WTC11 (cell line): ENCODE measurements at regions not wholly inside any gene's neighbourhood (a gene's known extent, or its start where the extent isn't known, plus 50 kb on each side); places are given as distances from the start of the nearest gene placed in this dataset.

Experiments
- ATAC-seq: fragments of 200-7000 bp; cut with Tn5 transposase; 2 replicates; pipeline ENCODE4 v1.10.0; 2021; ENCODE audit warnings: mild to moderate bottlenecking, moderate library complexity
- CTCF ChIA-PET: fragments of 300-600 bp; sonication (Branson Sonifier 250); formaldehyde crosslinking; loops from one replicate; lab custom pipeline; 2021; ENCODE audit warnings: antibody characterized with exemption; lab: Charles Lee
- POLR2A ChIA-PET: fragments of 350-600 bp; sonication (Branson Sonifier 250); formaldehyde crosslinking; loops from one replicate; lab custom pipeline; 2021; ENCODE audit warnings: antibody characterized with exemption; lab: Charles Lee
- DNase-seq: peaks from one replicate; pipeline ENCODE4 v3.0.0; 2021; ENCODE audit warnings: low spot score
- H3K27ac Mint-ChIP-seq: 2 replicates; pipeline ENCODE4 v1.8.0; 2021; ENCODE audit warnings: mixed read lengths
- H3K27me3 Mint-ChIP-seq: 2 replicates; pipeline ENCODE4 v1.8.0; 2021; ENCODE audit warnings: low read depth, mild to moderate bottlenecking, moderate library complexity, mixed read lengths
- H3K36me3 Mint-ChIP-seq: 2 replicates; pipeline ENCODE4 v1.8.0; 2021; ENCODE audit warnings: mixed read lengths
- H3K4me1 Mint-ChIP-seq: 2 replicates; pipeline ENCODE4 v1.8.0; 2022; ENCODE audit warnings: mixed read lengths
- H3K4me3 Mint-ChIP-seq: 2 replicates; pipeline ENCODE4 v1.8.0; 2021; ENCODE audit warnings: mild to moderate bottlenecking, moderate library complexity, mixed read lengths
- H3K9me3 Mint-ChIP-seq: 2 replicates; pipeline ENCODE4 v1.8.0; 2021; ENCODE audit warnings: mixed read lengths
- AR ChIP-seq: fragments of 250-450 bp; sonication (Bioruptor Pico); IDR thresholded peaks from 2 replicates; pipeline ENCODE4 v1.9.0; 2021; ENCODE audit warnings: mild to moderate bottlenecking
- ARID4B ChIP-seq: sonication (generic); formaldehyde crosslinking; IDR thresholded peaks from 2 replicates; pipeline ENCODE4 v1.8.0; 2023; ENCODE audit warnings: missing genetic modification reagents, mild to moderate bottlenecking, borderline replicate concordance
- CREB1 ChIP-seq: sonication (generic); formaldehyde crosslinking; IDR thresholded peaks from 2 replicates; pipeline ENCODE4 v1.8.0; 2023; ENCODE audit warnings: mild to moderate bottlenecking, missing genetic modification reagents
- FOXK1 ChIP-seq: sonication (generic); formaldehyde crosslinking; IDR thresholded peaks from 2 replicates; pipeline ENCODE4 v1.8.0; 2022; ENCODE audit warnings: mild to moderate bottlenecking, moderate library complexity, missing genetic modification reagents
- GABPB1 ChIP-seq: sonication (generic); formaldehyde crosslinking; IDR thresholded peaks from 2 replicates; pipeline ENCODE4 v1.8.1; 2023; ENCODE audit warnings: mild to moderate bottlenecking, missing genetic modification reagents
- IRF1 ChIP-seq: sonication (generic); formaldehyde crosslinking; IDR thresholded peaks from 2 replicates; pipeline ENCODE4 v1.8.0; 2023; ENCODE audit warnings: missing genetic modification reagents
- JAZF1 ChIP-seq: fragments of 250-450 bp; sonication (Bioruptor Pico); IDR thresholded peaks from 2 replicates; pipeline ENCODE4 v1.9.0; 2021; ENCODE audit warnings: moderate library complexity, mild to moderate bottlenecking, inconsistent platforms
- NR1H2 ChIP-seq: sonication (generic); formaldehyde crosslinking; IDR thresholded peaks from 2 replicates; pipeline ENCODE4 v1.9.0; 2021; ENCODE audit warnings: mild to moderate bottlenecking, moderate library complexity, missing genetic modification reagents
- PRDM15 ChIP-seq: sonication (generic); formaldehyde crosslinking; IDR thresholded peaks from 2 replicates; pipeline ENCODE4 v1.8.0; 2022; ENCODE audit warnings: missing genetic modification reagents
- PRRX2 ChIP-seq: fragments of 250-450 bp; sonication (Bioruptor Pico); IDR thresholded peaks from 2 replicates; pipeline ENCODE4 v1.8.0; 2021; ENCODE audit warnings: mild to moderate bottlenecking
- RORB ChIP-seq: fragments of 250-450 bp; sonication (Bioruptor Pico); IDR thresholded peaks from 2 replicates; pipeline ENCODE4 v1.9.0; 2021; ENCODE audit warnings: mild to moderate bottlenecking
- TCF7 ChIP-seq: sonication (generic); formaldehyde crosslinking; IDR thresholded peaks from 2 replicates; pipeline ENCODE4 v1.8.0; 2022; ENCODE audit warnings: mild to moderate bottlenecking, low read depth, missing genetic modification reagents, moderate library complexity
- USF1 ChIP-seq: sonication (generic); formaldehyde crosslinking; IDR thresholded peaks from 2 replicates; pipeline ENCODE4 v1.8.0; 2022; ENCODE audit warnings: mild to moderate bottlenecking, missing genetic modification reagents
- ZNF121 ChIP-seq: sonication (generic); formaldehyde crosslinking; IDR thresholded peaks from 2 replicates; pipeline ENCODE4 v1.8.0; 2023; ENCODE audit warnings: missing genetic modification reagents
- ZNF423 ChIP-seq: fragments of 250-450 bp; sonication (Bioruptor Pico); IDR thresholded peaks from 2 replicates; pipeline ENCODE4 v2.1.2; 2022; ENCODE audit warnings: mild to moderate bottlenecking, moderate library complexity
- ZNF671 ChIP-seq: fragments of 250-450 bp; sonication (Bioruptor Pico); IDR thresholded peaks from 2 replicates; pipeline ENCODE4 v1.8.0; 2021; ENCODE audit warnings: mild to moderate bottlenecking

- TF ChIP-seq AR (CRISPR knock-in tag) (no peak), NR1H2 (no peak), GABPB1 (CRISPR knock-in tag) (no peak), CREB1 (no peak)
- TF ChIP-seq, all 79 proteins: peak for 0
These were observed 97.8 kb upstream of the EEPD1 start (continued) for GRCh38 chr7:36055207-36055606.

- DNase-seq (no peak), ATAC-seq (no peak)
- TF ChIP-seq RORB, result no peak
- no peak for TF ChIP-seq FOXK1 (CRISPR knock-in tag)
- no peak for TF ChIP-seq ARID4B (CRISPR knock-in tag)
- no peak for TF ChIP-seq PRDM15 (CRISPR knock-in tag)
- no peak for TF ChIP-seq TCF7 (CRISPR knock-in tag)
- no peak for TF ChIP-seq ZNF423
- no peak for TF ChIP-seq AR (CRISPR knock-in tag)
- no peak for TF ChIP-seq ZNF121 (CRISPR knock-in tag)
- no peak for TF ChIP-seq ZNF671 (CRISPR knock-in tag)
- no peak for TF ChIP-seq IRF1 (CRISPR knock-in tag)
- TF ChIP-seq PRRX2, result no peak
- no peak for TF ChIP-seq JAZF1
- TF ChIP-seq USF1, result no peak
- Mint-ChIP-seq H3K36me3 (no peaks in the 10 kb centered on the region), H3K27me3 (no peaks in the 10 kb centered on the region), H3K27ac (no peak overlapping the region), H3K9me3 (peaks cover 4% of the 10 kb centered on the region; the same call in 1 of the 2 replicates), H3K4me3 (no peak overlapping the region), H3K4me1 (peaks cover 13% of the 10 kb centered on the region)
- ChIA-PET POLR2A (no interaction called here), CTCF (no interaction called here)
These were observed 95.7 kb upstream of the EEPD1 start for GRCh38 chr7:36057323-36057722.
